K562 (cell line): ENCODE measurements at regions not wholly inside any gene's neighbourhood (a gene's known extent, or its start where the extent isn't known, plus 50 kb on each side); places are given as distances from the start of the nearest gene placed in this dataset.
A peak's percentile ranks its signal among the peaks of the same experiment; 100 is the strongest.

Experiments
- BHLHE40 ChIP-seq: IDR thresholded peaks from 2 replicates; pipeline ENCODE4 v1.6.1; 2011; ENCODE audit warnings: low read length, improper control_type of control experiment
- CTCF ChIP-seq, 3 experiments: IDR thresholded peaks in 2 of 3; conservative IDR thresholded peaks in 1 of 3; 2 replicates each; pipeline ENCODE4 v1.5.1; 2011 to 2012; ENCODE audit warnings: low read length in 3 of 3, mild to moderate bottlenecking in 3 of 3, control low read depth in 2 of 3, improper control_type of control experiment in 1 of 3, inconsistent platforms in 1 of 3, low read depth in 1 of 3, mixed read lengths in 1 of 3, moderate library complexity in 1 of 3; ENCODE audit not compliant: insufficient read depth in 2 of 3
- DIDO1 ChIP-seq: fragments of 450-650 bp; IDR thresholded peaks from 2 replicates; pipeline ENCODE4 v1.6.1; 2016; ENCODE audit warnings: low read depth, missing biosample characterization, missing genetic modification characterization
- ESRRB ChIP-seq: fragments of 250-450 bp; sonication (Bioruptor Pico); IDR thresholded peaks from 2 replicates; pipeline ENCODE4 v1.5.0; 2020; ENCODE audit warnings: mild to moderate bottlenecking, moderate library complexity, borderline replicate concordance
- MCM2 ChIP-seq: fragments of 450-650 bp; IDR thresholded peaks from 2 replicates; pipeline ENCODE4 v1.6.1; 2017; ENCODE audit warnings: low read depth, mild to moderate bottlenecking
- NEUROD1 ChIP-seq: fragments of 150-350 bp; IDR thresholded peaks from 2 replicates; pipeline ENCODE4 v1.6.1; 2014; ENCODE audit warnings: borderline replicate concordance, low read length, low read depth; ENCODE audit not compliant: partially characterized antibody
- NKRF ChIP-seq: fragments of 450-650 bp; IDR thresholded peaks from 2 replicates; pipeline ENCODE4 v1.6.1; 2016; ENCODE audit warnings: borderline replicate concordance
- NR2C2 ChIP-seq, 2 experiments: fragments of 200-800 bp in 1 of 2; sonication (Bioruptor generic) in 1 of 2; sonication (generic) in 1 of 2; formaldehyde crosslinking in 1 of 2; IDR thresholded peaks; 2 replicates each; pipeline versions ENCODE4 v1.6.1 to v1.8.0; 2016 to 2022; ENCODE audit warnings: mild to moderate bottlenecking in 1 of 2, missing compliant biosample characterization in 1 of 2, missing genetic modification characterization in 1 of 2, missing genetic modification reagents in 1 of 2
- PRDM10 ChIP-seq: fragments of 450-650 bp; IDR thresholded peaks from 2 replicates; pipeline ENCODE4 v1.6.1; 2018; ENCODE audit not compliant: partially characterized antibody
- RAD21 ChIP-seq, 2 experiments: fragments of 250-450 bp in 1 of 2; fragments of 450-650 bp in 1 of 2; sonication (Bioruptor Pico) in 1 of 2; formaldehyde crosslinking in 1 of 2; IDR thresholded peaks in 1 of 2; conservative IDR thresholded peaks in 1 of 2; 2 replicates each; pipeline versions ENCODE4 v1.4.0 to v1.8.0; 2020 to 2022; ENCODE audit warnings: mild to moderate bottlenecking in 2 of 2, moderate library complexity in 1 of 2
- RCOR1 ChIP-seq, 2 experiments: IDR thresholded peaks; 2 replicates each; pipeline ENCODE4 v1.6.1; 2012; ENCODE audit warnings: low read depth in 2 of 2, low read length in 2 of 2, borderline replicate concordance in 1 of 2, improper control_type of control experiment in 1 of 2
- SMARCA5 ChIP-seq: fragments of 450-650 bp; IDR thresholded peaks from 2 replicates; pipeline ENCODE4 v1.6.1; 2016
- SPI1 ChIP-seq: IDR thresholded peaks from 2 replicates; pipeline ENCODE4 v1.6.1; 2011; ENCODE audit warnings: low read depth, low read length, control low read depth, borderline replicate concordance
- TFE3 ChIP-seq: fragments of 450-650 bp; formaldehyde crosslinking; IDR thresholded peaks from 2 replicates; pipeline ENCODE4 v1.4.0; 2020; ENCODE audit warnings: mild to moderate bottlenecking, mixed read lengths
- USF1 ChIP-seq: sonication (generic); formaldehyde crosslinking; IDR thresholded peaks from 2 replicates; pipeline ENCODE4 v1.9.0; 2022; ENCODE audit warnings: mild to moderate bottlenecking, missing genetic modification reagents
- WHSC1 ChIP-seq: IDR thresholded peaks from one replicate; pipeline ENCODE4 v1.6.1; 2012; ENCODE audit warnings: low read length, control low read depth, inconsistent platforms

- TF ChIP-seq WHSC1 (no peak), ESRRB (CRISPR knock-in tag) (no peak), BHLHE40 (0 out of 2 replicates have a peak, but pooled peaks have one; percentile 11), MCM2 (no peak), SPI1 (no peak), USF1 (CRISPR knock-in tag) (no peak), NKRF (no peak), RCOR1 (IDR thresholded peaks at IDR 0.05; ENCODE audit: borderline replicate concordance in 1 of 2, low read depth in 2 of 2, low read length in 2 of 2) (0 out of 4 replicates have a peak, but pooled peaks of 1 of the 2 experiments have one; percentile 13), SMARCA5 (no peak), CTCF (IDR thresholded peaks at IDR 0.05 in 2 of 3, conservative IDR thresholded peaks at IDR 0.05 in 1 of 3; ENCODE audit: insufficient read depth in 2 of 3, low read depth in 1 of 3, low read length in 3 of 3) (peak; percentile 48 to 85 (median 69)), NR2C2 (CRISPR knock-in tag; IDR thresholded peaks at IDR 0.05) (no peak), NR2C2 (tag; IDR thresholded peaks at IDR 0.05) (no peak), TFE3 (CRISPR knock-in tag) (peak; percentile 91), PRDM10 (no peak), RAD21 (CRISPR knock-in tag; conservative IDR thresholded peaks at IDR 0.05 in 1 of 2, IDR thresholded peaks at IDR 0.05 in 1 of 2) (peak in 1 of 2 experiments; percentile 57; a peak in 2 of 4 replicates), DIDO1 (tag) (no peak), NEUROD1 (no peak)
- TF ChIP-seq, all 486 proteins: peak for 7
Measured at GRCh38 chr15:94576889-94577533, 345.6 kb downstream of the MCTP2 start (continued).
